K562 (cell line): ENCODE measurements at regions not wholly inside any gene's neighbourhood (a gene's known extent, or its start where the extent isn't known, plus 50 kb on each side); places are given as distances from the start of the nearest gene placed in this dataset.

Source experiments
- ETS1 ChIP-seq: conservative IDR thresholded peaks from 2 replicates; pipeline ENCODE4 v1.6.1; 2011; ENCODE audit warnings: low read depth, mild to moderate bottlenecking, low read length; ENCODE audit not compliant: control insufficient read depth
- FOS ChIP-seq: IDR thresholded peaks from 3 replicates; pipeline ENCODE4 v1.6.1; 2011; ENCODE audit not compliant: insufficient read length; ENCODE audit errors: extremely low read depth
- GATA2 ChIP-seq: sonication (generic); formaldehyde crosslinking; IDR thresholded peaks from 2 replicates; pipeline ENCODE4 v1.4.0; 2020; ENCODE audit warnings: mild to moderate bottlenecking, missing genetic modification reagents
- HDAC1 ChIP-seq, 2 experiments: fragments of 450-650 bp; IDR thresholded peaks; 2 replicates each; pipeline ENCODE4 v1.6.1; 2016 to 2017; ENCODE audit warnings: inconsistent platforms in 1 of 2, mild to moderate bottlenecking in 1 of 2, moderate library complexity in 1 of 2
- HDGF ChIP-seq: fragments of 450-650 bp; IDR thresholded peaks from 2 replicates; pipeline ENCODE4 v1.6.1; 2016
- RUNX1 ChIP-seq: sonication (generic); IDR thresholded peaks from 2 replicates; pipeline ENCODE4 v1.6.1; 2016; ENCODE audit warnings: antibody characterized with exemption, low read depth
- SMAD3 ChIP-seq: fragments of 450-650 bp; formaldehyde crosslinking; conservative IDR thresholded peaks from 2 replicates; pipeline ENCODE4 v1.4.0; 2020; ENCODE audit warnings: mild to moderate bottlenecking
- STAG1 ChIP-seq: sonication (generic); formaldehyde crosslinking; IDR thresholded peaks from 2 replicates; pipeline ENCODE4 v1.5.0; 2020; ENCODE audit warnings: missing genetic modification reagents, borderline replicate concordance
- SUPT5H ChIP-seq: fragments of 450-650 bp; IDR thresholded peaks from 2 replicates; pipeline ENCODE4 v1.6.1; 2016
- TBL1XR1 ChIP-seq, 2 experiments: IDR thresholded peaks; 2 replicates each; pipeline ENCODE4 v1.6.1; 2012; ENCODE audit warnings: improper control_type of control experiment in 2 of 2, low read length in 2 of 2, mild to moderate bottlenecking in 1 of 2
- TFAM ChIP-seq: fragments of 250-450 bp; sonication (Bioruptor Pico); conservative IDR thresholded peaks from 2 replicates; pipeline ENCODE4 v1.5.0; 2021; ENCODE audit warnings: mild to moderate bottlenecking, moderate library complexity
- ZNF316 ChIP-seq: fragments of 450-650 bp; IDR thresholded peaks from 2 replicates; pipeline ENCODE4 v1.6.1; 2016
- ZNF449 ChIP-seq: fragments of 250-450 bp; sonication (Bioruptor Pico); IDR thresholded peaks from 2 replicates; pipeline ENCODE4 v1.8.0; 2022; ENCODE audit warnings: moderate library complexity, mild to moderate bottlenecking, inconsistent platforms
- ZNF639 ChIP-seq, 2 experiments: fragments of 200-800 bp in 1 of 2; sonication (Bioruptor generic) in 1 of 2; sonication (generic) in 1 of 2; formaldehyde crosslinking in 1 of 2; IDR thresholded peaks in 1 of 2; conservative IDR thresholded peaks in 1 of 2; 2 replicates each; pipeline versions ENCODE4 v1.5.0 to v1.6.1; 2016 to 2020; ENCODE audit warnings: missing compliant biosample characterization in 1 of 2, missing genetic modification characterization in 1 of 2, missing genetic modification reagents in 1 of 2
- ZNF75A ChIP-seq: fragments of 450-650 bp; formaldehyde crosslinking; IDR thresholded peaks from 2 replicates; pipeline ENCODE4 v1.4.0; 2020; ENCODE audit warnings: mild to moderate bottlenecking
- ZNF76 ChIP-seq: fragments of 250-450 bp; sonication (Bioruptor Pico); IDR thresholded peaks from 2 replicates; pipeline ENCODE4 v1.4.0; 2020; ENCODE audit warnings: mild to moderate bottlenecking, moderate library complexity, borderline replicate concordance
- TF ChIP-seq, protein P1 (sequence below): fragments of 450-650 bp; IDR thresholded peaks from 2 replicates; pipeline ENCODE4 v1.6.1; 2016; ENCODE audit warnings: missing biosample characterization, missing genetic modification characterization
- TF ChIP-seq, protein P2 (sequence below): sonication (generic); formaldehyde crosslinking; IDR thresholded peaks from 2 replicates; pipeline ENCODE4 v1.8.0; 2022; ENCODE audit warnings: missing genetic modification reagents, mild to moderate bottlenecking, moderate library complexity, borderline replicate concordance
- TF ChIP-seq, protein P3 (sequence below), 2 experiments: IDR thresholded peaks; 2 replicates each; pipeline ENCODE4 v1.6.1; 2012; ENCODE audit warnings: improper control_type of control experiment in 2 of 2, low read depth in 2 of 2, low read length in 2 of 2, borderline replicate concordance in 1 of 2

DNA sequence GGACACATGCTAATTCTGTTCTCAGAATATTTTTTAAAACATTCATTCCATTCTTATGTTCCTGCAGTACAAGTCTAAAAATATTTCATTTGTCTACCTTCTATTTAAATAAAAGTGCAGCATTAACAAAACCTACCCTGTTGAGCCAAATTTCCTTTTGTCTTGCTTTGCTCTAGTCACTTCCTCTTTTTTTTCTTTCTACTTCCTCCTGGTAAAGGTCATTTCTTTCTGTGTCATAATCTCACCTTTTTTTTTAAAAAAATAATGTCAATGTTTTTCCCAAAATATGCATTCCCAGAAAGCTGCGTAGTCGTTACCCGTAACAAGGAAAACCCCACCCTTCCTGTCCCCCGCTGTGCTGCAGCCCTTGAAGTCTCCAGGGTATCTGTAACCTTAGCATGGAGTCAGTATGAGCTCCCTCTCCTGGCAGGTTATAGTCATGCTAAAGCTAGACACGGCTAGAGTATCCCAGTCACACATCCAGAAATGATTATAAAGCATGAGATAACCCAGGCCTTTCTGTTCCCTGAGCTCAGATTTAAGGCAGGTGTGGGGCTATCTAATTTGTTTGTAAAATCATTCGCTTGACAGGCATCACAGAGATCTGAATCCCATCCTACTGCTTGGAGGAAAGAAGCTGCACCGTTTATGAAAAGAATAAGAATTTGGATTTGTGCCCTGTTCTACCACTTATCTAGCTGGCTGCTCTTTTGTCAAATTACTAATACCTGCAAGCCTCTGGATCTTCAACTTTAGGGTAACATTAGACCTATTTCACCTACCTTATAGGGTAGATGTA, 51.1 kb upstream of the EED start (continued):
- TF ChIP-seq HDAC1 (IDR thresholded peaks at IDR 0.05) (peak in 1 of 2 experiments; percentile 40; a peak in 2 of 4 replicates), GATA2 (CRISPR knock-in tag) (no peak), ZNF449 (CRISPR knock-in tag) (peak; percentile 83), TBL1XR1 (IDR thresholded peaks at IDR 0.05; ENCODE audit: low read length in 2 of 2) (peak in 1 of 2 experiments; percentile 72; a peak in 3 of 4 replicates), HDGF (no peak), RUNX1 (no peak), SUPT5H (no peak), ZNF75A (CRISPR knock-in tag) (no peak), ZNF76 (CRISPR knock-in tag) (peak; percentile 61; the same call in 1 of the 2 replicates), FOS (no peak), SMAD3 (CRISPR knock-in tag) (0 out of 2 replicates have a peak, but pooled peaks have one; percentile 62), TFAM (CRISPR knock-in tag) (no peak), ETS1 (no peak), ZNF316 (peak; percentile 82), STAG1 (CRISPR knock-in tag) (no peak), ZNF639 (CRISPR knock-in tag; conservative IDR thresholded peaks at IDR 0.05 in 1 of 2, IDR thresholded peaks at IDR 0.05 in 1 of 2) (peak in 1 of 2 experiments; percentile 69; a peak in 1 of 4 replicates)
- TF ChIP-seq, protein P1, sequence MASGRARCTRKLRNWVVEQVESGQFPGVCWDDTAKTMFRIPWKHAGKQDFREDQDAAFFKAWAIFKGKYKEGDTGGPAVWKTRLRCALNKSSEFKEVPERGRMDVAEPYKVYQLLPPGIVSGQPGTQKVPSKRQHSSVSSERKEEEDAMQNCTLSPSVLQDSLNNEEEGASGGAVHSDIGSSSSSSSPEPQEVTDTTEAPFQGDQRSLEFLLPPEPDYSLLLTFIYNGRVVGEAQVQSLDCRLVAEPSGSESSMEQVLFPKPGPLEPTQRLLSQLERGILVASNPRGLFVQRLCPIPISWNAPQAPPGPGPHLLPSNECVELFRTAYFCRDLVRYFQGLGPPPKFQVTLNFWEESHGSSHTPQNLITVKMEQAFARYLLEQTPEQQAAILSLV = no peak; the same call in 1 of the 2 replicates
- TF ChIP-seq, protein P2, sequence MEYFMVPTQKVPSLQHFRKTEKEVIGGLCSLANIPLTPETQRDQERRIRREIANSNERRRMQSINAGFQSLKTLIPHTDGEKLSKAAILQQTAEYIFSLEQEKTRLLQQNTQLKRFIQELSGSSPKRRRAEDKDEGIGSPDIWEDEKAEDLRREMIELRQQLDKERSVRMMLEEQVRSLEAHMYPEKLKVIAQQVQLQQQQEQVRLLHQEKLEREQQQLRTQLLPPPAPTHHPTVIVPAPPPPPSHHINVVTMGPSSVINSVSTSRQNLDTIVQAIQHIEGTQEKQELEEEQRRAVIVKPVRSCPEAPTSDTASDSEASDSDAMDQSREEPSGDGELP (CRISPR knock-in tag) = 0 out of 2 replicates have a peak, but pooled peaks have one; percentile 23
- TF ChIP-seq, protein P3, sequence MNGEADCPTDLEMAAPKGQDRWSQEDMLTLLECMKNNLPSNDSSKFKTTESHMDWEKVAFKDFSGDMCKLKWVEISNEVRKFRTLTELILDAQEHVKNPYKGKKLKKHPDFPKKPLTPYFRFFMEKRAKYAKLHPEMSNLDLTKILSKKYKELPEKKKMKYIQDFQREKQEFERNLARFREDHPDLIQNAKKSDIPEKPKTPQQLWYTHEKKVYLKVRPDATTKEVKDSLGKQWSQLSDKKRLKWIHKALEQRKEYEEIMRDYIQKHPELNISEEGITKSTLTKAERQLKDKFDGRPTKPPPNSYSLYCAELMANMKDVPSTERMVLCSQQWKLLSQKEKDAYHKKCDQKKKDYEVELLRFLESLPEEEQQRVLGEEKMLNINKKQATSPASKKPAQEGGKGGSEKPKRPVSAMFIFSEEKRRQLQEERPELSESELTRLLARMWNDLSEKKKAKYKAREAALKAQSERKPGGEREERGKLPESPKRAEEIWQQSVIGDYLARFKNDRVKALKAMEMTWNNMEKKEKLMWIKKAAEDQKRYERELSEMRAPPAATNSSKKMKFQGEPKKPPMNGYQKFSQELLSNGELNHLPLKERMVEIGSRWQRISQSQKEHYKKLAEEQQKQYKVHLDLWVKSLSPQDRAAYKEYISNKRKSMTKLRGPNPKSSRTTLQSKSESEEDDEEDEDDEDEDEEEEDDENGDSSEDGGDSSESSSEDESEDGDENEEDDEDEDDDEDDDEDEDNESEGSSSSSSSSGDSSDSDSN (IDR thresholded peaks at IDR 0.05; ENCODE audit: borderline replicate concordance in 1 of 2, low read depth in 2 of 2, low read length in 2 of 2) = 0 out of 4 replicates have a peak, but pooled peaks of 1 of the 2 experiments have one; percentile 48
